ENCODE measurements at regions not wholly inside any gene's neighbourhood (a gene's known extent, or its start where the extent isn't known, plus 50 kb on each side); places are given as distances from the start of the nearest gene placed in this dataset.

DNA sequence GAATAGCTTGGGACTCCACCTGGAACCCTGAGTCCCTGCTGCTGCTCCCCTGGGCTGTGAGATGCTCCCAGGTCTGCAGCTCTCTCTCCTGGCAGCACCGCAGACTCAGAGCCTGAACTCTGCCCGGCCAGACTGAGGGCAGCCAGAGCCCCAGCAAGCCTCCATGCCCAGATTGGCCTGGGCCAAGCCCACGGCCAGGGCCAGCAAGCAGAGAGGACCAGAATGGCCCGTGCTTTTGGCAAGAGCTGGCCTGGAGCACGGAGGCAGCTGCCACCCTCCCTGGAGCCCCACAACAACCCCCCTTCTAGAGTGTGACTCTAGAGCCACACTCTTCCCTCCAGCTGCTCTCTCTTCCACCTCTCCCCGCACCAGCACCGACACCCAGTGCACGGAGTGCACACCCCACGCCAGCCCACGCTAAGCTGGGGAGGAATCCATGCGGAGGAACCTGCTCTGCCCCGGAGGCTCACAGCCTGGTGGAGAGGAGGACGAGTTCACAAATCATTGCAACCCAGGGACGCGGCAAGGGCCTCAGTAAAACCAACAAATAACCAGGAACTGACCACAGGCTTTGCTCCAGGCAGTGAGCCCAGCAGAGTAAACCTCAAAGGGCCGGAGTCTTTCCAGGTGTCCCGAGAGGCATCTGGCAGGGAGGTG is 110.3 kb downstream of the HMX1 start:
- no peaks in the 10 kb centered on the region for H3K4me1 Mint-ChIP-seq
- 78% methylated on average over 11 of the region's 17 CpGs for WGBS (ENCODE audit: insufficient coverage)

DNA sequence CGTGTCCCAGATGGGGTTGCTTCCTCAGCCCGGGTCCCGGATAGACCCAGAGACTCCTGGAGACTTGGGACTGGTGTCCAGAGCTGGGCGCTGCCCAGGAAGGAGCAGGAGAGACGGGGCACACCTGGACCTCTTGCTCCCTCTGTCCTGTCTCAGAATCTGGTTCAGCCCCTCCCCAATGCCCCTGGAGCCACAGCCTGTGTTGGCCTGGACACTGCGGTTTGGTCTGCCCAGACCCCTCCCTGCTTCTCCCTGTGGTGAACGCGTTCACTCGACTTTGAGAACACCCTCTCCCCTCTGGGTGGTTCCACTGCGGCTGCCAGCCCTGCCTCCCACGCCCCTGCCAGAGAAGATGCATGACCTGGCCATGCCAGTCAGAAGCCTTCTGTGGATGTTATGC is 111.1 kb downstream of the HMX1 start:
- ATAC-seq (replicated peaks in 1 of 4) (no peak), DNase-seq (no peak)
- no peak overlapping the region for H3K4me3 ChIP-seq (ENCODE audit: control insufficient read depth in 1 of 2, extremely low read depth in 1 of 2, low read length in 1 of 2)
- no peaks in the 10 kb centered on the region for H3K36me3 ChIP-seq (ENCODE audit: control insufficient read depth in 2 of 2, extremely low read depth in 1 of 2, insufficient read depth in 1 of 2, low read length in 1 of 2)
- Mint-ChIP-seq H3K27ac (no peak overlapping the region), H3K9me3 (no peaks in the 10 kb centered on the region), H3K36me3 (no peaks in the 10 kb centered on the region), H3K4me1 (no peaks in the 10 kb centered on the region), H3K27me3 (peaks cover 0 to 2% of the 10 kb centered on the region in 2 donors), H3K4me3 (no peak overlapping the region)
- no peaks in the 10 kb centered on the region for H3K9me3 ChIP-seq
- ChIA-PET CTCF (no interaction called here), POLR2A (no interaction called here)
- WGBS (ENCODE audit: insufficient coverage) = 71% methylated on average over 10 of the region's 11 CpGs
- H3K27me3 ChIP-seq (replicated peaks in 1 of 2; ENCODE audit: control insufficient read depth in 2 of 2, extremely low read depth in 1 of 2, insufficient read depth in 2 of 2, low read length in 1 of 2) = peaks cover 0 to 11% of the 10 kb centered on the region in 2 experiments
- no peaks in the 10 kb centered on the region for H3K4me1 ChIP-seq (ENCODE audit: control insufficient read depth in 1 of 2, extremely low read depth in 1 of 2, insufficient read depth in 2 of 2, low read length in 2 of 2)
- no peak overlapping the region for H3K27ac ChIP-seq (ENCODE audit: low read length)

More for the DNA sequence above, 110.3 kb downstream of the HMX1 start:
- H3K27ac Mint-ChIP-seq = peak overlapping the region in 1 of 2 donors; percentile 31
- peaks cover 0 to 13% of the 10 kb centered on the region in 2 experiments for H3K27me3 ChIP-seq (replicated peaks in 1 of 2; ENCODE audit: control insufficient read depth in 2 of 2, extremely low read depth in 1 of 2, insufficient read depth in 2 of 2, low read length in 1 of 2)
- H3K4me3 ChIP-seq (ENCODE audit: control insufficient read depth in 1 of 2, extremely low read depth in 1 of 2, low read length in 1 of 2) = no peak overlapping the region
- H3K36me3 Mint-ChIP-seq = no peaks in the 10 kb centered on the region
- H3K36me3 ChIP-seq (ENCODE audit: control insufficient read depth in 2 of 2, extremely low read depth in 1 of 2, insufficient read depth in 1 of 2, low read length in 1 of 2) = no peaks in the 10 kb centered on the region
- ChIA-PET POLR2A (no interaction called here), CTCF (no interaction called here)
- H3K4me1 ChIP-seq (ENCODE audit: control insufficient read depth in 1 of 2, extremely low read depth in 1 of 2, insufficient read depth in 2 of 2, low read length in 2 of 2) = no peaks in the 10 kb centered on the region
- H3K27ac ChIP-seq (ENCODE audit: low read length) = no peak overlapping the region
- H3K9me3 ChIP-seq = no peaks in the 10 kb centered on the region
- peaks cover 0 to 2% of the 10 kb centered on the region in 2 donors for H3K27me3 Mint-ChIP-seq
- DNase-seq (peak in 1 of 35 experiments; percentile 1), ATAC-seq (replicated peaks in 1 of 4) (no peak)
- no peak overlapping the region for H3K4me3 Mint-ChIP-seq
- H3K9me3 Mint-ChIP-seq = no peaks in the 10 kb centered on the region

DNA sequence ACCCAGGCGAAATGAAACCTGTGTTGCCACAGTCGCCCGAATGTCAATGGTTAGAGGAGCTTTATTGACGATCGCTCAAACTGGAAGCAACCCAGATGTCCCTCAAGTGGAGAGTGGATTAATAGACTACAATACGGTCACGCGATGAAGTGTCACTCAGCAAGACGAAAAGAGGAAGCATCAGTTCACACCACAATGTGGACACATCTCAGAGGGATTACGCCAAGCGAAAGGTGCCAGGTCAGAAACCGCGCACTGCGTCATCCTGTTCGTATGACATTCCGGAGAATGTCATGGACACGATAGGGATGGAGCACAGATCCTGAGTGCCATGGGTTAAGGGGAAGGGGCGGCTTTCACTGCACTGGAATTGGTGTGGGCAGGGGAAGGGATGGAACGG is 111.7 kb downstream of the HMX1 start:
- DNase-seq (no peak), ATAC-seq (replicated peaks in 1 of 4) (no peak)
- Mint-ChIP-seq H3K27ac (no peak overlapping the region), H3K4me1 (no peaks in the 10 kb centered on the region), H3K36me3 (no peaks in the 10 kb centered on the region), H3K27me3 (peaks cover 0 to 2% of the 10 kb centered on the region in 2 donors), H3K4me3 (no peak overlapping the region), H3K9me3 (peaks cover 0 to 3% (median 0%) of the 10 kb centered on the region in 3 donors)
- ChIA-PET POLR2A (no interaction called here), CTCF (no interaction called here)
- Histone ChIP-seq H3K4me3 (ENCODE audit: control insufficient read depth in 1 of 2, extremely low read depth in 1 of 2, low read length in 1 of 2) (no peak overlapping the region), H3K9me3 (no peaks in the 10 kb centered on the region), H3K27ac (ENCODE audit: low read length) (no peak overlapping the region), H3K27me3 (replicated peaks in 1 of 2; ENCODE audit: control insufficient read depth in 2 of 2, extremely low read depth in 1 of 2, insufficient read depth in 2 of 2, low read length in 1 of 2) (peaks cover 0 to 9% of the 10 kb centered on the region in 2 experiments), H3K4me1 (ENCODE audit: control insufficient read depth in 1 of 2, extremely low read depth in 1 of 2, insufficient read depth in 2 of 2, low read length in 2 of 2) (no peaks in the 10 kb centered on the region), H3K36me3 (ENCODE audit: control insufficient read depth in 2 of 2, extremely low read depth in 1 of 2, insufficient read depth in 1 of 2, low read length in 1 of 2) (no peaks in the 10 kb centered on the region)
- WGBS (ENCODE audit: insufficient coverage) = 74% methylated on average over 18 of the region's 19 CpGs

DNA sequence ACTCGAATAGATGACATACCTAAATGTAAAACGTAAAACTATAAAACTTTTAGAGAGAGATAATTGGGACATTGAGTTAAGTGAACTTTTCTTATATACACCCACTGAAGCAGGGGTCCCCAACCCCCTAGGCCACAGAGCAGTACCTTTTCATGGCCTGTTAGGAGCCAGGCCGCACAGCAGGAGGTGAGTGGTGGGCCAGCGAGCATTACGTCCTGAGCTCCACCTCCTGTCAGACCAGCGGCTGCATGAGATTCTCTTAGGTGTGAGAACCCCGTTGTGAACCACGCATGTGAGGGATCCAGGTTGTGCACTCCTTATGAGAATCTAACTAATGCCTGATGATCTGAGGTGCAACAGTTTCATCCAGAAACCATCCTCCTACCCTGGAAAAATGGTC is 114.8 kb downstream of the HMX1 start:
- CTCF ChIA-PET = no interaction called here
- ATAC-seq (replicated peaks in 1 of 4) = no peak
- WGBS (ENCODE audit: insufficient coverage) = 78% methylated on average over 6 of the region's 8 CpGs

DNA sequence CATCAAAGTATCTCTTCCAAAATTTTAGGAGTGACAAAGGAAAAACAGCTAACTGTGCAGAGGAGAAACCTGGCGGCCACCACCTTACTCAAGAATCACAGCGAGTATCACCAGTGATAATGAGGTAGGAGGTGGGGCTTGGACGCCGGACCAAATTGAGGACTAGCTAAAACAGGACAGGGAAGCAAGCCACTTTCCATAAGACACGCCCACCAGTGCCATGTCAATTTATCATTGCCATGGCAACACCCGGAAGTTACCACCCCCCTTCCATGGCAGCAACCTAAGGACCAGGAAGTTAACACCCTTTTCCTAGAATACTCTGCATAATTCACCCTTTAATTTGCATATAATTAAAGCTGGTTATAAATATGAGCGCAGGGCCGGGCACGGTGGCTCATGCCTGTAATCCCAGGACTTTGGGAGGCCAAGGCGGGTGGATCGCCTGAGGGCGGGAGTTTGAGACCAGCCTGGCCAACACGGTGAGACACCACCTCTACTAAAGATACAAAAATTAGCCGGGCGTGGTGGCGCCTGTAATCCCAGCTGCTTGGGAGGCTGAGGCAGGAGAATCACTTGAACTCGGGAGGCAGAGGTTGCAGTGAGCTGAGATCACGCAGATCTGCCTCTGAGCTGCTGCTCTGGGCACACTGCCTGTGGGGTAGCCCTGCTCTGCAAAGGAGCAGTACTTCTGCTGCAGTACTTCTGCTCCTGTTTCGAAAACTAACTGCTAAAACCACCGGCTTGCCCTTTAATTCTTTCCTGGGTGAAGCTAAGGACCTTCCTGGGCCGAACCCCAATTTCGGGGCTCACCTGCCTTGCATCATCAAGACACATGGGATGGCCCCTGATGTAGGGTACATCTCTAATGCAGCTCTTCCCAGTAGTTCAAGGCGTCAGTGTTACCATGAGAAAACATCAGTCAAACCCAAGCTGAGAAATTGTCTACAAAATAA is 116.7 kb downstream of the HMX1 start:
- Mint-ChIP-seq H3K36me3 (no peaks in the 10 kb centered on the region), H3K4me1 (no peaks in the 10 kb centered on the region), H3K27ac (no peak overlapping the region), H3K27me3 (no peaks in the 10 kb centered on the region), H3K9me3 (peaks cover 0 to 3% (median 0%) of the 10 kb centered on the region in 3 donors), H3K4me3 (no peak overlapping the region)
- no peaks in the 10 kb centered on the region for H3K9me3 ChIP-seq
- H3K27me3 ChIP-seq (replicated peaks in 1 of 2; ENCODE audit: control insufficient read depth in 2 of 2, extremely low read depth in 1 of 2, insufficient read depth in 2 of 2, low read length in 1 of 2) = no peaks in the 10 kb centered on the region
- no peak overlapping the region for H3K4me3 ChIP-seq (ENCODE audit: control insufficient read depth in 1 of 2, extremely low read depth in 1 of 2, low read length in 1 of 2)
- DNase-seq (no peak), ATAC-seq (replicated peaks in 1 of 4) (no peak)
- no peaks in the 10 kb centered on the region for H3K4me1 ChIP-seq (ENCODE audit: control insufficient read depth in 1 of 2, extremely low read depth in 1 of 2, insufficient read depth in 2 of 2, low read length in 2 of 2)
- WGBS (ENCODE audit: insufficient coverage) = 87% methylated on average over 14 of the region's 23 CpGs
- CTCF ChIA-PET = no interaction called here
- POLR2A ChIA-PET = no interaction called here
- H3K27ac ChIP-seq (ENCODE audit: low read length) = no peak overlapping the region
- H3K36me3 ChIP-seq (ENCODE audit: control insufficient read depth in 2 of 2, extremely low read depth in 1 of 2, insufficient read depth in 1 of 2, low read length in 1 of 2) = no peaks in the 10 kb centered on the region

More for the DNA sequence above, 114.8 kb downstream of the HMX1 start:
- Mint-ChIP-seq H3K27ac (no peak overlapping the region), H3K27me3 (no peaks in the 10 kb centered on the region), H3K4me3 (no peak overlapping the region), H3K9me3 (peaks cover 0 to 3% (median 0%) of the 10 kb centered on the region in 3 donors), H3K36me3 (no peaks in the 10 kb centered on the region), H3K4me1 (no peaks in the 10 kb centered on the region)
- Histone ChIP-seq H3K9me3 (no peaks in the 10 kb centered on the region), H3K36me3 (ENCODE audit: control insufficient read depth in 2 of 2, extremely low read depth in 1 of 2, insufficient read depth in 1 of 2, low read length in 1 of 2) (no peaks in the 10 kb centered on the region), H3K27ac (ENCODE audit: low read length) (no peak overlapping the region), H3K4me1 (ENCODE audit: control insufficient read depth in 1 of 2, extremely low read depth in 1 of 2, insufficient read depth in 2 of 2, low read length in 2 of 2) (no peaks in the 10 kb centered on the region), H3K27me3 (replicated peaks in 1 of 2; ENCODE audit: control insufficient read depth in 2 of 2, extremely low read depth in 1 of 2, insufficient read depth in 2 of 2, low read length in 1 of 2) (peaks cover 0 to 7% of the 10 kb centered on the region in 2 experiments), H3K4me3 (ENCODE audit: control insufficient read depth in 1 of 2, extremely low read depth in 1 of 2, low read length in 1 of 2) (no peak overlapping the region)
- POLR2A ChIA-PET = no interaction called here
- DNase-seq = no peak

DNA sequence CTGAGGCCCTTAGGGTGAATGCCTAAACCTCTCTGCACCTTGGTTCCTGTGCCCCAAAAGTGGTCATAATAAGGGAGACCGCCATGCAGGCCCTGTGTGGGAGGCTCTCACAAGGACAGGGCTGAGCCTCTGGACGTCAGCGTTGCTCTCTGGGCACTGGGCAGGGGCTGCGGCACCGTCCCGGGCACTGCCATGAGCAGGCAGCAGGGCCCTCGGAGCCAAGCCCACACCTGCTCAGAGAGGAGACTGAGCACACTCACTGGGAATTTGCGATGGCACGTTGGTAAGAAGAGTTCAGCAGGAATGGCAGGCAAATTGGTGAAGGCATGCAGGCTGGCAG is 123.4 kb downstream of the HMX1 start:
- Histone ChIP-seq H3K27me3 (replicated peaks in 1 of 2; ENCODE audit: control insufficient read depth in 2 of 2, extremely low read depth in 1 of 2, insufficient read depth in 2 of 2, low read length in 1 of 2) (peaks cover 2 to 10% of the 10 kb centered on the region in 2 experiments), H3K9me3 (no peaks in the 10 kb centered on the region), H3K4me3 (ENCODE audit: control insufficient read depth in 1 of 2, extremely low read depth in 1 of 2, low read length in 1 of 2) (no peak overlapping the region), H3K36me3 (ENCODE audit: control insufficient read depth in 2 of 2, extremely low read depth in 1 of 2, insufficient read depth in 1 of 2, low read length in 1 of 2) (no peaks in the 10 kb centered on the region), H3K27ac (ENCODE audit: low read length) (no peak overlapping the region), H3K4me1 (ENCODE audit: control insufficient read depth in 1 of 2, extremely low read depth in 1 of 2, insufficient read depth in 2 of 2, low read length in 2 of 2) (no peaks in the 10 kb centered on the region)
- DNase-seq (no peak), ATAC-seq (replicated peaks in 1 of 4) (no peak)
- WGBS (ENCODE audit: insufficient coverage) = 85% methylated on average over 9 of the region's 9 CpGs
- peaks cover 0 to 8% of the 10 kb centered on the region in 2 donors for H3K27me3 Mint-ChIP-seq
- POLR2A ChIA-PET = no interaction called here
- no peaks in the 10 kb centered on the region for H3K4me1 Mint-ChIP-seq
- no peaks in the 10 kb centered on the region for H3K36me3 Mint-ChIP-seq
- CTCF ChIA-PET = no interaction called here
- peaks cover 0 to 14% (median 0%) of the 10 kb centered on the region in 3 donors for H3K9me3 Mint-ChIP-seq
- no peak overlapping the region for H3K4me3 Mint-ChIP-seq
- no peak overlapping the region for H3K27ac Mint-ChIP-seq
